Nephron progenitor cell (in vitro differentiated cells): ENCODE measurements at regions not wholly inside any gene's neighbourhood (a gene's known extent, or its start where the extent isn't known, plus 50 kb on each side); places are given as distances from the start of the nearest gene placed in this dataset.

ENCODE experiments used
- DNase-seq: peaks from one replicate; pipeline ENCODE4 v3.0.0; 2021
- H3K27ac Mint-ChIP-seq: 2 replicates; pipeline ENCODE4 v1.8.0; 2021; ENCODE audit warnings: mild to moderate bottlenecking, moderate library complexity, mixed read lengths
- H3K27me3 Mint-ChIP-seq: 2 replicates; pipeline ENCODE4 v1.8.0; 2021; ENCODE audit warnings: mild to moderate bottlenecking, low read depth, mixed read lengths; ENCODE audit not compliant: poor library complexity
- H3K36me3 Mint-ChIP-seq: 2 replicates; pipeline ENCODE4 v1.8.0; 2021; ENCODE audit warnings: low read depth, mixed read lengths
- H3K4me1 Mint-ChIP-seq: 2 replicates; pipeline ENCODE4 v1.8.0; 2021; ENCODE audit warnings: mixed read lengths
- H3K4me3 Mint-ChIP-seq: 2 replicates; pipeline ENCODE4 v1.8.0; 2021; ENCODE audit warnings: mild to moderate bottlenecking, moderate library complexity, mixed read lengths
- H3K9me3 Mint-ChIP-seq: 2 replicates; pipeline ENCODE4 v1.8.0; 2021; ENCODE audit warnings: mild to moderate bottlenecking, moderate library complexity, mixed read lengths
- TF ChIP-seq, protein P1 (sequence below): fragments of 200-600 bp; sonication (generic); IDR thresholded peaks from 2 replicates; pipeline ENCODE4 v1.5.0; 2021; ENCODE audit warnings: antibody characterized with exemption

DNA sequence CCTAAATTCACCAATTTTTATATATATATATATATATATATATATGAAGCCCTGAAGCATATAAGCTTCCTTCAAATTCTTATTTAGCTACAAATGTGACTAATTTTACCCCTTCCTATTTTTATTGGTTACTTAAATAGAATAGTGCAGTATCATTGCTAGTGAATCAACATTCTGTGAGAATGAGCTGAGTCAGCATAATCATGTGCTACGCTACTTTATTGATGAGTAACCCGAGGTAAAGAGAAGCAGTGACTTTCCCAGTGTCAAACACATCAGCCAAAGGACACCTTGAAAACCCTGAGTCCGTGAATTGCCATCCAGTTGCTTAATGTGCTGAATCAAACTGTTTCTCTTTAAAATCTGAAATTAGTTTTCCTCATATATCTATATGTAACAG, 546.2 kb downstream of the DMRTA1 start:
- no peak overlapping the region for H3K4me3 Mint-ChIP-seq
- peaks cover 11% of the 10 kb centered on the region for H3K9me3 Mint-ChIP-seq
- DNase-seq: no peak
- H3K4me1 Mint-ChIP-seq: no peaks in the 10 kb centered on the region
- no peaks in the 10 kb centered on the region for H3K27me3 Mint-ChIP-seq
- TF ChIP-seq, protein P1, sequence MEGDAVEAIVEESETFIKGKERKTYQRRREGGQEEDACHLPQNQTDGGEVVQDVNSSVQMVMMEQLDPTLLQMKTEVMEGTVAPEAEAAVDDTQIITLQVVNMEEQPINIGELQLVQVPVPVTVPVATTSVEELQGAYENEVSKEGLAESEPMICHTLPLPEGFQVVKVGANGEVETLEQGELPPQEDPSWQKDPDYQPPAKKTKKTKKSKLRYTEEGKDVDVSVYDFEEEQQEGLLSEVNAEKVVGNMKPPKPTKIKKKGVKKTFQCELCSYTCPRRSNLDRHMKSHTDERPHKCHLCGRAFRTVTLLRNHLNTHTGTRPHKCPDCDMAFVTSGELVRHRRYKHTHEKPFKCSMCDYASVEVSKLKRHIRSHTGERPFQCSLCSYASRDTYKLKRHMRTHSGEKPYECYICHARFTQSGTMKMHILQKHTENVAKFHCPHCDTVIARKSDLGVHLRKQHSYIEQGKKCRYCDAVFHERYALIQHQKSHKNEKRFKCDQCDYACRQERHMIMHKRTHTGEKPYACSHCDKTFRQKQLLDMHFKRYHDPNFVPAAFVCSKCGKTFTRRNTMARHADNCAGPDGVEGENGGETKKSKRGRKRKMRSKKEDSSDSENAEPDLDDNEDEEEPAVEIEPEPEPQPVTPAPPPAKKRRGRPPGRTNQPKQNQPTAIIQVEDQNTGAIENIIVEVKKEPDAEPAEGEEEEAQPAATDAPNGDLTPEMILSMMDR: no peak
- H3K36me3 Mint-ChIP-seq: no peaks in the 10 kb centered on the region
- no peak overlapping the region for H3K27ac Mint-ChIP-seq

DNA sequence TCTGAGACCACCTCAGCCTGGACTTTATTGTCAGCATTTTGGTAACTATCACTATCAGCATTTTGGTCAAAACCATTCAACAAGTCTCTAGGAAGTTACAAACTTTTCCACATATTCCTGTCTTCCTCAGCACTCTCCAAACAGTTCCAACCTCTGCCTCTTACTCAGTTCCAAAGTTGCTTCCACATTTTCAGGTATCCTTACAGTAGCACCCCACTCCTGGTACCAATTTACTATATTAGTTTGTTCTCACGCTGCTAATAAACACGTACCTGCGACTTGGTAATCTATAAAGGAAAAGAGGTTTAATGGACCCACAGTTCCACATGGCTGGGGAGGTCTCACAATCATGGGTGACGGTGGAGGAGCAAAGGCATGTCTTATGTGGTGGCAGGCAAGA, 551.3 kb downstream of the DMRTA1 start:
- DNase-seq: no peak
- Mint-ChIP-seq H3K27me3 (peaks cover 3% of the 10 kb centered on the region), H3K4me3 (no peak overlapping the region)

DNA sequence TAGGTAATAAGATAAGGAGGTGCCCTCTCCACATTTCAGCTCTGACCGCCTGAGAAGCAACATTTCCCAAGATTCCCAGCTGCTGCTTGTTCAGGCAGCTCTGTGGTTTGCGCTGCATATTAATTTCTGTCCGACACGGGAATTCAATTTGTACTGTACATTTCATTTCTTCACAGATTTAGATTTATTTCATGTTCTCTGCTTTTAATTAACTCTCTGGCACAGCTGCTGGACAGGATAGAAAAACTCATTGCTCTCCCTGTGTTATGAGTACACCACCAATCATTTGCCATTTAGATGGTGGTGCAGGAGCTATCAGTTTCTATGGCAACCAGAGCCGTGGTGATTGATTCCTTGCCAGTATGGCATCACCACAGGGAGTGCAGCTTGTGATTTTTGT, 558.5 kb downstream of the DMRTA1 start:
- TF ChIP-seq, protein P1: no peak
- DNase-seq: no peak
- H3K27me3 Mint-ChIP-seq: peaks cover 3% of the 10 kb centered on the region
- no peak overlapping the region for H3K27ac Mint-ChIP-seq
- no peaks in the 10 kb centered on the region for H3K9me3 Mint-ChIP-seq
- H3K4me1 Mint-ChIP-seq: no peaks in the 10 kb centered on the region
- no peak overlapping the region for H3K4me3 Mint-ChIP-seq
- no peaks in the 10 kb centered on the region for H3K36me3 Mint-ChIP-seq

More for the DNA sequence above, 551.3 kb downstream of the DMRTA1 start:
- TF ChIP-seq, protein P1: no peak
- H3K9me3 Mint-ChIP-seq: peaks cover 26% of the 10 kb centered on the region
- no peaks in the 10 kb centered on the region for H3K4me1 Mint-ChIP-seq
- H3K27ac Mint-ChIP-seq: no peak overlapping the region
- H3K36me3 Mint-ChIP-seq: no peaks in the 10 kb centered on the region

DNA sequence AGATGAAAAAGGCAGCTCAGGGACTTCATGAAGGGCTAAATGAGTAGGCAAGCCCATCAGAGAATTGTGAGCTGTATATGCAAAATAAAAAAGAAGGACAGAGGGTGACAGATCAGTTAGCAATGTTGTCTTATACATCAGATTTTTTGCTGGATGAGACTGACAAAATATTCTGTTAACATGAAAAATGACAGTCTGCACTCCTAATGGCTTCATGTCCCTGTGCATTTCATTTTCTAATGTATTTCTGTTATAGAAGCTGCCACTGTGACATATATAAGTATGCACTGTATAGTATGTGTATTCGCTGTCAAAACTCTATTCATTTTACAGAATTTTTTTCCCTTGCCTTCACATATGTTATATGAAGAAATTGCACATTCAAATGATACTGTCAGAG, 559.5 kb downstream of the DMRTA1 start:
- TF ChIP-seq, protein P1: no peak
- H3K27me3 Mint-ChIP-seq: peaks cover 3% of the 10 kb centered on the region
- no peaks in the 10 kb centered on the region for H3K36me3 Mint-ChIP-seq
- no peak overlapping the region for H3K4me3 Mint-ChIP-seq
- H3K9me3 Mint-ChIP-seq: no peaks in the 10 kb centered on the region
- H3K27ac Mint-ChIP-seq: no peak overlapping the region
- no peak for DNase-seq
- no peaks in the 10 kb centered on the region for H3K4me1 Mint-ChIP-seq

DNA sequence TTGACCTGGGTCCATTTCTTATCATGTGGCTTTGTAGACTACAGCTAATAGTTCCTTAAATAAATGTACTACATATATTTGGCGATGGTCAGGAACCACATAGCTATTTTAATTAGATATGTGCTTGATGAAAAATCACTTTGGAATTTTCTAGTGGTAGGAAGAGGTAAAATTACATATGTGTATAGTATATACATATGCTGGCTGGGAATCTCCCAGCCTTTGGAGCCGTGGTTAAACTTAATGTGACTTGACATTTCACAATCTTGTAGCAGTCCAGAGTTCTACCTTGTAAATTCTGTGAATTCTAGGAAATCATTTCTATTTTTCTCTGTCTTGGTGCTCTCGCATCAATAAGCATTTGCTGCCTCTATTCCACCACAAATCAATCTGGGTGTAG, 565.0 kb downstream of the DMRTA1 start:
- no peak overlapping the region for H3K4me3 Mint-ChIP-seq
- H3K36me3 Mint-ChIP-seq: no peaks in the 10 kb centered on the region
- H3K4me1 Mint-ChIP-seq: no peaks in the 10 kb centered on the region
- TF ChIP-seq, protein P1: no peak
- H3K27me3 Mint-ChIP-seq: no peaks in the 10 kb centered on the region
- H3K9me3 Mint-ChIP-seq: no peaks in the 10 kb centered on the region
- DNase-seq: no peak
- H3K27ac Mint-ChIP-seq: no peak overlapping the region

DNA sequence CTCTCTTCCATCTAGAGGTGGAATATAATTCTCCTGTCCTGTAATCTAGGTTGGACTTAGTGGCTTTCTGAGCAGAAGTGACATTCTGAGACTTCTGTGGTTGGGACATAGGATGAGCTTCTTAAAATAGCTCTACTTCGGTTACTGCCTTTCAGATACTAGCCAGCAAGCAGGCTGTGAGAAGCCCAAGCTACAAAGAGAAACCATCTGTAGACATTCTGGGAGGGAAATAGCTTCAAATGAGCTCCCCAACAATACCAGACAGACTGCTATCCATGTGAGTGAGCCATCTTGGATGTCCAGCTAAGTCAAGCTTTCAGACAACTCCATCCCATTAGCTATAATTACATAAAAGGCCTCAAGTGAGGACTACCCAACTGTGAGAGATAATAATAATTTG, 568.9 kb downstream of the DMRTA1 start:
- no peaks in the 10 kb centered on the region for H3K27me3 Mint-ChIP-seq

More for the DNA sequence above, 568.9 kb downstream of the DMRTA1 start:
- Mint-ChIP-seq H3K36me3 (no peaks in the 10 kb centered on the region), H3K27ac (no peak overlapping the region), H3K9me3 (no peaks in the 10 kb centered on the region), H3K4me1 (no peaks in the 10 kb centered on the region), H3K4me3 (no peak overlapping the region)
- TF ChIP-seq, protein P1: no peak
- DNase-seq: no peak
